Fibroblast of lung (primary cell): ENCODE measurements at regions not wholly inside any gene's neighbourhood (a gene's known extent, or its start where the extent isn't known, plus 50 kb on each side); places are given as distances from the start of the nearest gene placed in this dataset.

ENCODE experiments used
- EZH2 ChIP-seq: IDR thresholded peaks from 2 replicates; pipeline ENCODE4 v1.5.1; 2012; ENCODE audit warnings: low read length, control low read depth, mild to moderate bottlenecking; ENCODE audit errors: missing control alignments
- TF ChIP-seq, protein P1 (sequence below), 2 donors: IDR thresholded peaks in 1 of 2; conservative IDR thresholded peaks in 1 of 2; 1 replicate in 1 of 2; 2 replicates in 1 of 2; pipeline ENCODE4 v1.5.1; 2011 to 2012; ENCODE audit warnings: low read length in 2 of 2, control low read depth in 1 of 2, inconsistent platforms in 1 of 2, low read depth in 1 of 2, mild to moderate bottlenecking in 1 of 2

DNA sequence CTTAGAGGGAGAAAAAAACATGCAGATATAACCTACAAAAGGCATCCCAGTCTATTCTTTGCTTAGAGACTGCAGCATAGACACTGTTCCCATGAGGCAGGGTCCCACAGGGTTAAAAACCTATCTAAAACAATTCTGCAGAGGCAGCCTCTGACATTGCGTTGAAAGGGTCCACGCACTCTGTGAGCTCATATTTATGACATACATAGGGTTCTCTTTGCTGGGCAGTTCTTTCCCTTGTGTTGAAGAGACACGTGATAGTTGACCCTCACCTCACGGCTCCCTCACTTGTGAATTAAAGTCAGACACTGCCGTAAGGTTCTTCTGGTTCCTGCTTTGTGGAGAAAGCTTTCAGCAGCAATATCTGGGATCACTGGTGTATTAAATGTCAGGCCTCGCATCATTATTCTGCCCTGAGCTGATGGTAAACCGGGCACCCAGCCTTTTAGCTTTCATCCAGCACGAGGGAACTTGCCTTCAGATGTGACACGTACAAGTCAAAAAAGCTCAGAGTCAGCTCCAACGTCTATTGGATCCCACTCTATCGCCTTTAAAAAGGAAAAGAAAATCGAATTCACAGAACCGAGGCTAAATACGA is 52.8 kb upstream of the HNRNPU start:
- TF ChIP-seq, protein P1, sequence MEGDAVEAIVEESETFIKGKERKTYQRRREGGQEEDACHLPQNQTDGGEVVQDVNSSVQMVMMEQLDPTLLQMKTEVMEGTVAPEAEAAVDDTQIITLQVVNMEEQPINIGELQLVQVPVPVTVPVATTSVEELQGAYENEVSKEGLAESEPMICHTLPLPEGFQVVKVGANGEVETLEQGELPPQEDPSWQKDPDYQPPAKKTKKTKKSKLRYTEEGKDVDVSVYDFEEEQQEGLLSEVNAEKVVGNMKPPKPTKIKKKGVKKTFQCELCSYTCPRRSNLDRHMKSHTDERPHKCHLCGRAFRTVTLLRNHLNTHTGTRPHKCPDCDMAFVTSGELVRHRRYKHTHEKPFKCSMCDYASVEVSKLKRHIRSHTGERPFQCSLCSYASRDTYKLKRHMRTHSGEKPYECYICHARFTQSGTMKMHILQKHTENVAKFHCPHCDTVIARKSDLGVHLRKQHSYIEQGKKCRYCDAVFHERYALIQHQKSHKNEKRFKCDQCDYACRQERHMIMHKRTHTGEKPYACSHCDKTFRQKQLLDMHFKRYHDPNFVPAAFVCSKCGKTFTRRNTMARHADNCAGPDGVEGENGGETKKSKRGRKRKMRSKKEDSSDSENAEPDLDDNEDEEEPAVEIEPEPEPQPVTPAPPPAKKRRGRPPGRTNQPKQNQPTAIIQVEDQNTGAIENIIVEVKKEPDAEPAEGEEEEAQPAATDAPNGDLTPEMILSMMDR (conservative IDR thresholded peaks at IDR 0.05 in 1 of 2, IDR thresholded peaks at IDR 0.05 in 1 of 2; ENCODE audit: low read depth in 1 of 2, low read length in 2 of 2) = no peak
- TF ChIP-seq EZH2 = no peak
